Loucy (cell line): ENCODE measurements at regions not wholly inside any gene's neighbourhood (a gene's known extent, or its start where the extent isn't known, plus 50 kb on each side); places are given as distances from the start of the nearest gene placed in this dataset.
"Not testable (repeated sequence)": the region's sequence is repeated elsewhere in the genome, so short reads cannot be mapped to it uniquely, and the experiment has no call there.

Experiments used
- H2AFZ ChIP-seq: fragments of 200-600 bp; sonication (generic); 2 replicates; pipeline ENCODE4 v1.6.0; 2016; ENCODE audit warnings: antibody characterized with exemption, mild to moderate bottlenecking, low read length, moderate library complexity
- H3F3A ChIP-seq: fragments of 200-600 bp; 2 replicates; pipeline ENCODE4 v1.6.0; 2016; ENCODE audit warnings: antibody characterized with exemption, low read depth, mild to moderate bottlenecking
- H3K27me3 ChIP-seq: fragments of 200-600 bp; sonication (generic); 2 replicates; pipeline ENCODE4 v1.6.1; 2014; ENCODE audit warnings: low read length, mild to moderate bottlenecking; ENCODE audit not compliant: insufficient read depth, poor library complexity, severe bottlenecking
- H3K36me3 ChIP-seq: fragments of 200-600 bp; sonication (generic); 2 replicates; pipeline ENCODE4 v1.6.1; 2016; ENCODE audit warnings: low read length; ENCODE audit not compliant: insufficient read depth
- H3K4me1 ChIP-seq: fragments of 200-600 bp; sonication (generic); 2 replicates; pipeline ENCODE4 v1.5.1; 2014; ENCODE audit warnings: low read length, mild to moderate bottlenecking; ENCODE audit not compliant: insufficient read depth, poor library complexity, severe bottlenecking
- H3K4me2 ChIP-seq: fragments of 200-600 bp; sonication (generic); 2 replicates; pipeline ENCODE4 v1.6.0; 2014; ENCODE audit warnings: antibody characterized with exemption, low read length, low read depth, mild to moderate bottlenecking; ENCODE audit not compliant: poor library complexity, severe bottlenecking
- H3K4me3 ChIP-seq: fragments of 200-600 bp; sonication (generic); 2 replicates; pipeline ENCODE4 v1.5.1; 2014; ENCODE audit warnings: low read length, mild to moderate bottlenecking, mixed read lengths; ENCODE audit not compliant: poor library complexity, severe bottlenecking
- H3K79me2 ChIP-seq: fragments of 200-600 bp; sonication (generic); 2 replicates; pipeline ENCODE4 v1.6.1; 2014; ENCODE audit warnings: low read length; ENCODE audit not compliant: insufficient read depth
- H3K9ac ChIP-seq: fragments of 200-600 bp; sonication (generic); 2 replicates; pipeline ENCODE4 v1.6.0; 2014; ENCODE audit warnings: mild to moderate bottlenecking, low read depth, low read length, moderate library complexity; ENCODE audit not compliant: poor library complexity, severe bottlenecking
- H3K9me2 ChIP-seq: fragments of 200-600 bp; sonication (generic); replicated peaks from 2 replicates; pipeline ENCODE4 v1.6.1; 2016; ENCODE audit warnings: low read depth, low read length, mixed read lengths
- H3K9me3 ChIP-seq: fragments of 200-600 bp; sonication (generic); 2 replicates; pipeline ENCODE4 v1.6.1; 2014; ENCODE audit warnings: mild to moderate bottlenecking, antibody characterized with exemption, low read length, low read depth; ENCODE audit not compliant: insufficient read depth
- H4K20me1 ChIP-seq: fragments of 200-600 bp; sonication (generic); 2 replicates; pipeline ENCODE4 v1.6.0; 2014; ENCODE audit warnings: antibody characterized with exemption, low read length, mild to moderate bottlenecking; ENCODE audit not compliant: insufficient read depth, poor library complexity, severe bottlenecking
- CTCF ChIP-seq: fragments of 200-600 bp; sonication (generic); conservative IDR thresholded peaks from 2 replicates; pipeline ENCODE4 v1.5.1; 2014; ENCODE audit warnings: mild to moderate bottlenecking, antibody characterized with exemption, low read length
- EZH2phosphoT487 ChIP-seq: fragments of 200-600 bp; IDR thresholded peaks from 2 replicates; pipeline ENCODE4 v1.6.1; 2018; ENCODE audit warnings: antibody characterized with exemption, mild to moderate bottlenecking, moderate library complexity, borderline replicate concordance

- TF ChIP-seq CTCF: no peak
- no peak for TF ChIP-seq EZH2phosphoT487
- H3K27me3 ChIP-seq: no peaks in the 10 kb centered on the region
- H3K4me3 ChIP-seq: no peak overlapping the region
- no peaks in the 10 kb centered on the region for H3F3A ChIP-seq
- no peaks in the 10 kb centered on the region for H3K9me3 ChIP-seq
- H3K79me2 ChIP-seq: no peaks in the 10 kb centered on the region
- no peaks in the 10 kb centered on the region for H3K4me1 ChIP-seq
- no peaks in the 10 kb centered on the region for H4K20me1 ChIP-seq
- no peaks in the 10 kb centered on the region for H3K9me2 ChIP-seq
- no peak overlapping the region for H3K9ac ChIP-seq
- H3K36me3 ChIP-seq: no peaks in the 10 kb centered on the region
- no peak overlapping the region for H3K4me2 ChIP-seq
- H2AFZ ChIP-seq: 0 out of 2 replicates have a peak overlapping the region, but pooled peaks have one; percentile 17
Measured at GRCh38 chr14:85074955-85075354, 455.0 kb upstream of the FLRT2 start.

- Histone ChIP-seq H3K4me2 (no peak overlapping the region), H3F3A (no peaks in the 10 kb centered on the region), H3K9me3 (no peaks in the 10 kb centered on the region), H3K27me3 (no peaks in the 10 kb centered on the region), H3K9me2 (no peaks in the 10 kb centered on the region), H3K36me3 (no peaks in the 10 kb centered on the region), H3K79me2 (no peaks in the 10 kb centered on the region), H2AFZ (no peak overlapping the region), H3K4me3 (no peak overlapping the region), H4K20me1 (no peaks in the 10 kb centered on the region), H3K9ac (no peak overlapping the region), H3K4me1 (no peaks in the 10 kb centered on the region)
- TF ChIP-seq CTCF (no peak), EZH2phosphoT487 (no peak)
Measured at GRCh38 chr14:85075694-85076476, 454.1 kb upstream of the FLRT2 start.

DNA sequence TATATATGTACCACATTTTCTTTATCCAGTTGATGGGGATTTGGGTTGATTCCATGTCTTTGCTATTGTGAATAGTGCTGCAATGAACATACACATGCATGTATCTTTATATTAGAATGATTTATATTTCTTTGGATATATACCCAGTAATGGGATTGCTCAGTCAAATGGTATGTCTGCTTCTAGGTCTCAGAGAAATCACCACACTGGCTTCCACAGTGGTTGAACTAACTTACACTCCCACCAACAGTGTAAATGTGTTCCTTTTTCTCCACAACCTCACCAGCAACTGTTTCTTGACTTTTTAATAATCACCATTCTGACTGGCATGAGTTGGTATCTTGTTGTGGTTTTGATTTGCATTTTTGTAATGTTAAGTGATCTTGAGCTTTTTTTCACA lies 452.2 kb upstream of the FLRT2 start:
- H3K36me3 ChIP-seq, H3F3A ChIP-seq, H4K20me1 ChIP-seq, H3K9ac ChIP-seq, H3K4me3 ChIP-seq, H3K9me2 ChIP-seq, H3K9me3 ChIP-seq, H3K4me1 ChIP-seq, H3K27me3 ChIP-seq, H3K79me2 ChIP-seq, H3K4me2 ChIP-seq, H2AFZ ChIP-seq: not testable (repeated sequence)
